PC-3 (cell line): ENCODE measurements at regions not wholly inside any gene's neighbourhood (a gene's known extent, or its start where the extent isn't known, plus 50 kb on each side); places are given as distances from the start of the nearest gene placed in this dataset.

Experiments used
- ATAC-seq: fragments of 200-7000 bp; cut with Tn5 transposase; 2 replicates; pipeline ENCODE4 v1.9.1; 2020; ENCODE audit warnings: mild to moderate bottlenecking, moderate library complexity
- BruUV-seq: library from RNA; stranded (reverse); fragments of 400-500 nt; replicated peaks from 2 replicates; lab custom pipeline; 2021; lab: Mats Ljungman, UMichigan
- CTCF ChIA-PET: fragments of 300-600 bp; sonication (Branson Sonifier 250); formaldehyde crosslinking; loops from one replicate; lab custom pipeline; 2022; ENCODE audit warnings: antibody characterized with exemption; lab: Charles Lee
- POLR2A ChIA-PET: fragments of 300-600 bp; sonication (Branson Sonifier 250); formaldehyde crosslinking; loops from one replicate; lab custom pipeline; 2022; ENCODE audit warnings: antibody characterized with exemption; ENCODE audit not compliant: unreplicated experiment; lab: Charles Lee
- DNase-seq: peaks from one replicate; pipeline ENCODE4 v3.0.0-alpha.2; 2015
- H2AFZ ChIP-seq: fragments of 300-600 bp; sonication (generic); 2 replicates; pipeline ENCODE4 v1.6.0; 2016; ENCODE audit warnings: antibody characterized with exemption, low read length
- H3F3A ChIP-seq: fragments of 300-600 bp; sonication (generic); one replicate; pipeline ENCODE4 v1.6.0; 2017; ENCODE audit warnings: antibody characterized with exemption, low read length, control low read depth, mild to moderate bottlenecking; ENCODE audit not compliant: unreplicated experiment
- H3K27ac ChIP-seq: fragments of 300-600 bp; sonication (generic); 2 replicates; pipeline ENCODE4 v1.5.1; 2016; ENCODE audit warnings: mild to moderate bottlenecking, low read length
- H3K27me3 ChIP-seq: fragments of 300-600 bp; sonication (generic); 2 replicates; pipeline ENCODE4 v1.6.1; 2016; ENCODE audit warnings: low read length, mixed read lengths
- H3K36me3 ChIP-seq: fragments of 300-600 bp; sonication (generic); 2 replicates; pipeline ENCODE4 v1.6.1; 2016; ENCODE audit warnings: low read depth, mixed run types, low read length, mixed read lengths
- H3K4me1 ChIP-seq: fragments of 300-600 bp; sonication (generic); 2 replicates; pipeline ENCODE4 v1.5.1; 2016; ENCODE audit warnings: low read length; ENCODE audit not compliant: insufficient read depth
- H3K4me2 ChIP-seq: fragments of 300-600 bp; sonication (generic); 2 replicates; pipeline ENCODE4 v1.6.0; 2016; ENCODE audit warnings: low read length
- H3K4me3 ChIP-seq: fragments of 300-600 bp; sonication (generic); 2 replicates; pipeline ENCODE4 v1.5.1; 2016; ENCODE audit warnings: mild to moderate bottlenecking, low read length, mixed read lengths
- H3K79me2 ChIP-seq: fragments of 300-600 bp; sonication (generic); 2 replicates; pipeline ENCODE4 v1.6.1; 2017; ENCODE audit warnings: low read length, mixed read lengths
- H3K9ac ChIP-seq: fragments of 300-600 bp; sonication (generic); 2 replicates; pipeline ENCODE4 v1.6.0; 2016; ENCODE audit warnings: mild to moderate bottlenecking, low read length
- H3K9me2 ChIP-seq: fragments of 300-600 bp; sonication (generic); replicated peaks from 2 replicates; pipeline ENCODE4 v1.6.1; 2016; ENCODE audit warnings: mixed run types, low read length, mixed read lengths
- H3K9me3 ChIP-seq: fragments of 300-600 bp; sonication (generic); 2 replicates; pipeline ENCODE4 v1.6.1; 2016; ENCODE audit warnings: low read length, mixed read lengths
- H4K20me1 ChIP-seq: fragments of 300-600 bp; sonication (generic); 2 replicates; pipeline ENCODE4 v1.6.1; 2016; ENCODE audit warnings: low read length, mixed read lengths
- CTCF ChIP-seq: fragments of 300-600 bp; sonication (generic); conservative IDR thresholded peaks from 2 replicates; pipeline ENCODE4 v1.5.1; 2017; ENCODE audit warnings: antibody characterized with exemption, low read depth, mild to moderate bottlenecking, low read length
- EZH2 ChIP-seq: fragments of 300-600 bp; sonication (generic); IDR thresholded peaks from one replicate; pipeline ENCODE4 v1.6.1; 2017; ENCODE audit warnings: antibody characterized with exemption, mild to moderate bottlenecking, low read length; ENCODE audit not compliant: unreplicated experiment
- EZH2phosphoT487 ChIP-seq: fragments of 300-600 bp; sonication (generic); IDR thresholded peaks from 2 replicates; pipeline ENCODE4 v1.6.1; 2018; ENCODE audit warnings: mild to moderate bottlenecking, antibody characterized with exemption, low read length, borderline replicate concordance
- intact Hi-C: fragments of 100-400 bp; cut with micrococcal nuclease; formaldehyde crosslinking; loops from 2 replicates; pipeline ENCODE4 v1.9.0; 2023

GRCh38 chr6:97790926-97791590 lies 508.0 kb upstream of the MMS22L start:
- ChIA-PET POLR2A (no interaction called here), CTCF (no interaction called here)
- Histone ChIP-seq H3K9me3 (no peaks in the 10 kb centered on the region), H3K4me1 (no peaks in the 10 kb centered on the region), H4K20me1 (no peaks in the 10 kb centered on the region), H3K4me3 (no peak overlapping the region), H3K36me3 (no peaks in the 10 kb centered on the region), H3K9me2 (no peaks in the 10 kb centered on the region), H3K4me2 (no peak overlapping the region), H3K79me2 (no peaks in the 10 kb centered on the region), H3K9ac (no peak overlapping the region), H3K27ac (no peak overlapping the region), H3K27me3 (no peaks in the 10 kb centered on the region), H2AFZ (no peak overlapping the region), H3F3A (no peaks in the 10 kb centered on the region)
- TF ChIP-seq EZH2 (no peak), EZH2phosphoT487 (no peak)
- no peak for DNase-seq
- ATAC-seq = no peak
- BruUV-seq = no TSS peak
- intact Hi-C loops = no loop called here

- ChIA-PET CTCF (no interaction called here), POLR2A (interaction anchor here (0.6 kb wide), 1 partner anchor 686 kb away, joined by 6 read pairs; no protein-coding TSS in a partner anchor)
- H3K4me1 ChIP-seq = no peaks in the 10 kb centered on the region
- no peak overlapping the region for H2AFZ ChIP-seq
- no peaks in the 10 kb centered on the region for H4K20me1 ChIP-seq
- H3K36me3 ChIP-seq = no peaks in the 10 kb centered on the region
- no peak overlapping the region for H3K4me3 ChIP-seq
- no peak overlapping the region for H3K9ac ChIP-seq
- no peaks in the 10 kb centered on the region for H3K9me3 ChIP-seq
- H3K27me3 ChIP-seq = 0 out of 2 replicates have a peak, but pooled peaks cover 6% of the 10 kb centered on the region
- H3F3A ChIP-seq = no peaks in the 10 kb centered on the region
- H3K79me2 ChIP-seq = no peaks in the 10 kb centered on the region
- TF ChIP-seq CTCF = no peak
- TF ChIP-seq EZH2 = no peak
- no peak for TF ChIP-seq EZH2phosphoT487
- ATAC-seq (no peak), DNase-seq (no peak)
- H3K9me2 ChIP-seq = no peaks in the 10 kb centered on the region
- BruUV-seq = no TSS peak
- no peak overlapping the region for H3K27ac ChIP-seq
- intact Hi-C loops = no loop called here
- no peak overlapping the region for H3K4me2 ChIP-seq
Observed at GRCh38 chr6:97805596-97805995, 522.6 kb upstream of the MMS22L start.

- TF ChIP-seq CTCF (no peak), EZH2phosphoT487 (no peak), EZH2 (no peak)
- ATAC-seq (no peak), DNase-seq (no peak)
- Histone ChIP-seq H3F3A (no peaks in the 10 kb centered on the region), H3K4me2 (no peak overlapping the region), H3K9me2 (no peaks in the 10 kb centered on the region), H3K79me2 (no peaks in the 10 kb centered on the region), H3K27me3 (0 out of 2 replicates have a peak, but pooled peaks cover 6% of the 10 kb centered on the region), H3K36me3 (no peaks in the 10 kb centered on the region), H3K9ac (no peak overlapping the region), H3K4me1 (no peaks in the 10 kb centered on the region), H3K27ac (no peak overlapping the region), H3K4me3 (no peak overlapping the region), H2AFZ (no peak overlapping the region), H3K9me3 (no peaks in the 10 kb centered on the region), H4K20me1 (no peaks in the 10 kb centered on the region)
- POLR2A ChIA-PET = no interaction called here
- CTCF ChIA-PET = no interaction called here
- no TSS peak for BruUV-seq
- intact Hi-C loops = no loop called here
Observed at GRCh38 chr6:97812940-97813339, 529.9 kb upstream of the MMS22L start.
